SIG-M5 treated with dmso at 0.1 percent for 504 hours (cell line): ENCODE measurements at regions not wholly inside any gene's neighbourhood (a gene's known extent, or its start where the extent isn't known, plus 50 kb on each side); places are given as distances from the start of the nearest gene placed in this dataset.

ENCODE experiments used
- DNase-seq: peaks from one replicate; lab custom pipeline; 2025; ENCODE audit not compliant: unreplicated experiment; lab: John Stamatoyannopoulos, UW

DNA sequence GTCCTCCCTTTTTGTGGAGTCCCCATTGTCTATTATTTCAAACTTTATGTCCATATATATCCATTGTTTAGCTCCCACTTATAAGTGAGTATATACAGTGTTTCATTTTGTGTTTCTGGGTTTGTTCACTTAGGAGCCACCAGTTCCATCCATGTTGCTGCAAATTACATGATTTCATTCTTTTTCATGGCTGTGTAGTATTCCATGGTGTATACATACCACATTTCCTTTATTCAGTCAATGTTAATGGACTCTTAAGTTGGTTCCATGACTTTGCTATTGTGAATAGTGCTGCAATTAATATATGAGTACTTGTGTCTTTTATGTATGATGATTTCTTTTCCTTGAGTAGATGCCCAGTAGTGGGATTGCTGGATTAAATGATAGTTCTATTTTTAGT, 329.1 kb downstream of the AR start:
- DNase-seq = no peak

DNA sequence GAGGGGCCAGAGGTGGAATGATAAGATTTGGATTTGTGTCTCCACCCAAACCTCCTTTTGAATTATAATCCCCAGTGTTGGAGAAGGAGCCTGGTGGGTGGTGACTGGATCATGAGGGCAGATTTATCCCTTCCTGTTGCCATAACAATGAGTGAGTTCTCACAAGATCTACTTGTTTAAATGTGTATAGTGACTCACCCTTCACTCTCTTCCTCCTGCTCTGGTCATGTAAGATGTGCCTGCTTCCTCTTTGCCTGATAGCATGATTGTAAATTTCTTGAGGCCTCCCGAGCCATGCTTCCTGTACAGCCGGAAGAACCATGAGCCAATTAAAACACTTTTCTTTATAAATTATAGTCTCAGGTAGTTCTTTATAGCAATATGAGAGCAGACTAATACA, 348.6 kb downstream of the AR start:
- DNase-seq = no peak

DNA sequence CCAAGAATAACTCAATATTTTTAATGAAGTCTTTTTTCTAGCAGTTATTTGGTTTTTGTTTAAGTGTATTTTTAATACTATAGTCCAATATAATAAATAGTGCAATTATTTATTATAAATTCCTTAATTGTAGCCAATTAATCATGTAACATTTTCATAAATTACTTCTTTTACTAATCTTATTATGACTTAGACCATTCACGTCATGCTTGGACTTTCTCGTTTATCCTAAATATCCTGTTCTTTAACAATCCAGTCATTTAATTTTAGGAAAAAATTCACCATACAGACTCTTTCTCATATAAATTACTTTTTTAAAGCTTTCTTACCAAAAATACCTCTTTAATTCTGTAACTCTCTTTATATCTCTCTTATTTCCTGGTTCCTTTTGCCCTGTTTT, 350.1 kb downstream of the AR start:
- no peak for DNase-seq

DNA sequence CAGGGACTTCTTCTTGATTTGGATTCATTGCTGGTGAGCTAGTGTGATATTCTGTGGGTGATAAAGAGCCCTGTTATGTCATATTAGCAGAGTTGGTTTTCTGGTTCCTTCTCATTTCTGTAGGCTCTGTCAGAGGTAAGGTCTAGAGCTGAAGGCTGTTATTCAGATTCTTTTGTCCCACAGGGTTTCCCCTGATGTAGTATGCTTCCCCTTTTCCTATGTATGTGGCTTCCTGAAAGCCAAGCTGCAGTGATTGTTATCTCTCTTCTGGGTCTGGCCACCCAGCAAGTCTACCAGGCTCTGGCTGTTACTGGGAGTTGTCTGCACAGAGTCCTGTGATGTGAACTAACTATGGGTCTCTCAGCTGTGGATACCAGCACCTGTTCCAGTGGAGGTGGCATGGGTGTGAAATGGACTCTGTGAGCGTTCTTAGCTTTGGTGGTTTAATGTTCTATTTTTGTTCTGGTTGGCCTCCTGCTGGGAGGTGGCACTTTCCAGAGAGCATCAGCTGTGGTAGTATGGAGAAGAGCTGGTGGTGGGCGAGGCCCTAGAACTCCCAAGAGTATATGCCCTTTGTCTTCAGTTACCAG, 373.7 kb downstream of the AR start:
- no peak for DNase-seq

DNA sequence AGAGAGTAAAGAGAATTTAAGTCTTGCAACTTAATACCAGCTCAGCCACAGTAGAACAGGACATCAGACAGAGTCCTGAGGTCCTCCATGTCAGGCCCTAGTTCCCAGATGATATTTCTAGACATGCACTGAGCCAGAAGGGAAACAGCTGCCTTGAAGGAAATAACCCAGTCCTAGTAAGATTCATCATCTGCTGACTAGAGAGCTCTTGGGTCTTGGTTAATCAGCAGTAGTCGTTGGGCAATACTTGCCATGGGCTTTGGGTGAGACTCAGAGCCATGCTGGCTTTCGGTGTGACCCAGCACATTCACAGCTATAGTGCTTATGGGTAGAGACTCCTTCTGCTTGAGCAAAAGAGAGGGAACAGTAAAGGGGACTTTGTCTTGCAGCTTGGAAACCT, 379.1 kb downstream of the AR start:
- DNase-seq = peak; percentile 2

DNA sequence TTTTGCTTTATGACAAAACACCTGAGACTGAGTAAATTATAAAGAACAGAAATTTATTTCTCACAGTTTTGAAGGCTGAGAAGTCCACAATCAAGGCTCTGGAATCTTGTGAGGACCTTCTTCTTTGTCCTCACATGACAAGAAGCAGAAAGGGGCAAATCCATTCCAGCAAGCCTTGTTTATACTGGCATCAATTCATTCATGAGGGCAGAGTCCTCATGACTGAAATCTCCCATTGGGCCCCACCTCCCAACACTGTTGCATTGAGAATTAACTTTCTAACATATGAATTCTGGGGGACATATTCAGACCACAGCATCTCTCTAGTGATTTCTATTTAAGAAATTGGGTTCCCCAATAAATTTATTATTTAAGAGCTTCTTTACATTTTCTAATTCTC, 395.4 kb downstream of the AR start:
- DNase-seq = no peak

DNA sequence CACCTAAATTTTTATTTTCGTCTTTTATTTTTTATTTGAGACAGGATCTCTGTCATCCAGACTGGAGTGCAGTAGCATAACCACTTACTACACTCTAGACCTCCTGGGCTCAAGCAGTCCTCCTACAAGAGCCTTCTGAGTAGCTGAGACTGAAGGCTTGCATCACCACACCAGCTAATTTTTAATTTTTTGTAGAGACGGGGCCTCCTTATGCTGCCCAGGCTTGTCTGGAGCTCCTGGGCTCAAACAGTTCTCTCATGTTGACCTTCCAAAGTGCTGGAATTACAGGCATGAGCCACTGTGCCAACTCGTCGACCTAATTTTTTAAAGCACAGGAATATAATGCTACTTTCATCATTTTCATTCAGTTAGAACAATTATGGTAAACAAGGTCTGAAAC, 405.4 kb downstream of the AR start:
- DNase-seq = no peak

DNA sequence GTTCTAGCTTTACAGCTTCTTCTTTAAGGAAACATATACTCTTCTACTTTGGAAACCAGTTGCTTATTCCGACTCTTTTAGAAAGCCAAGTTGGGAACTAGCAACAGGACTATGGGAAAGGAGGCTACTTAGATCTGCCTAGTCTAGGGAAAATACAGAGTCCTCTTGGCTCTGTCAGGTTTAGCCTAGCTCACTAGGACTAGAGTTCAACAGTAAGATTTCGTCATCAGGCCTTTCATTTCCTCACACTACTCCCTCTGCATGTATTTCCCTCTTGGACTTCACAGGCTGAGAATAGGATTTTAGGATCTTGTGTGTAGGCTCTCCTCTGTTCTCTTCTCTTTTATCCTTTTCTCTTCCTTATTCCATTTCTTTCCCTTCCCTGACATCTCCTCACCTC, 409.8 kb downstream of the AR start:
- DNase-seq = no peak

DNA sequence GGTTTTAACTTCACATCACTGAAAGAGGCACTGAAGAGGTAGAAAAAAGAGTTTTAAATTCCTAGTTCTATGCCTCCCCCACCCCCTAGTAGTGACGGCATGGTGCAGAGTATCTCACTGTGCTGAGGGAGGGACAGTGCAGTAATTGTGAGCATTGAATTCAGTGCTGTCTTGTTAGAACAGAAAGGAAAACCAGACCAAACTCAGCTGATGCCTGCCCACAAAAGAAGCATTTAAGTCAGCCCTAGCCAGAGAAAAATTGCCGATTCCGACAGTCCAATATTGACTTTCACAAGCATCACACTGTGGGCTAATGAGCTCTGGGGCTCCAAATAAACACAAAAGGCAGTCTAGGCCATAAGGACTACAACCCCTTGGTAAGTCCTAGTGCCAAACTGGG, 417.7 kb downstream of the AR start:
- DNase-seq = no peak
